HUES6 (cell line): ENCODE measurements at regions not wholly inside any gene's neighbourhood (a gene's known extent, or its start where the extent isn't known, plus 50 kb on each side); places are given as distances from the start of the nearest gene placed in this dataset.

Experiments
- H3K27ac ChIP-seq: 2 replicates; pipeline ENCODE4 v1.7.0; 2013; ENCODE audit warnings: low read depth, mild to moderate bottlenecking, low read length, inconsistent platforms
- H3K27me3 ChIP-seq: 2 replicates; pipeline ENCODE4 v1.6.1; 2013; ENCODE audit warnings: low read length; ENCODE audit not compliant: control insufficient read depth, insufficient read depth
- H3K36me3 ChIP-seq: 2 replicates; pipeline ENCODE4 v1.6.1; 2013; ENCODE audit warnings: low read length; ENCODE audit not compliant: control insufficient read depth, insufficient read depth
- H3K4me1 ChIP-seq: 2 replicates; pipeline ENCODE4 v1.6.1; 2013; ENCODE audit warnings: low read length; ENCODE audit not compliant: control insufficient read depth, insufficient read depth
- H3K4me3 ChIP-seq: 2 replicates; pipeline ENCODE4 v1.5.1; 2013; ENCODE audit warnings: low read depth, low read length
- H3K9ac ChIP-seq: one replicate; pipeline ENCODE4 v1.6.1; 2013; ENCODE audit warnings: mild to moderate bottlenecking, low read length
- H3K9me3 ChIP-seq: 2 replicates; pipeline ENCODE4 v1.6.1; 2013; ENCODE audit warnings: low read depth, low read length; ENCODE audit not compliant: control insufficient read depth, insufficient read depth

DNA sequence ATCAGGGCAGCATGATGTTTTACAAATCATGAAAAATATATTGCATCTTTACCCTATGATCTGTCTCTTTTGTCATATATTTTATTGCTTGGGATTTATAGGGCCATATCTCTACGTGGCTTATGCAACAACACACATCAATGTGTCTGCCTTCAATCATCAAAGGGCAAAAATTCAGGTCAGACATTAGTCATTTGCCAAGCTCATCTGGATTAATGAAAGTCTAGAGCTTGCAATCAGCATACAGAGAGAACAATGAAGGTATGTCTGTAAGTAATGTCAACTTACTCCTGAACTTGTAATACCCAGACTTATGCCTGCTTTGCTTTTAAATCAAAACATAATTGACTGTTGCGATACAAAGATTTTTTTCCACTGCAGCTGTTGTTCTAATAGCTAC lies 282.7 kb downstream of the HAO1 start:
- H3K4me1 ChIP-seq, result peaks cover 12% of the 10 kb centered on the region
- no peaks in the 10 kb centered on the region for H3K27me3 ChIP-seq
- H3K4me3 ChIP-seq, result no peak overlapping the region
- no peak overlapping the region for H3K27ac ChIP-seq
- no peaks in the 10 kb centered on the region for H3K36me3 ChIP-seq
- H3K9me3 ChIP-seq, result no peaks in the 10 kb centered on the region
- no peak overlapping the region for H3K9ac ChIP-seq

DNA sequence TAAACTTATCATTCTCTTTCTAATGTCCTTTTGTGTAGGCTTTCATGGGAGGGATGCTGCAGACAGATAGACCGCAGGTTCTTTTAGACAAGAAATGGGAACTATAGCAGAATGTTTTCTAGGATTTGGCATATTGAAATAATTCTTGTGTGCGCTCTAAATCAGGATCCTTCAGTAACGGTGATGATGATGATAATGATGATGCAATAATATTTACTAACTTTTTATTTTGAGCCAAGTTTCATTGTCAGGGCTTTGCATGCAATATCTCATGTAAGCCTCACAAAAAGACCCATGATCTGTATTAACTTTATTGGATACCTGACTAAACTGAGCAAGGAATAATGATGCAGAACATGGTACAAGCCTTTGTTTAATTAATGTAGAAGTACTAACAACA lies 280.1 kb downstream of the HAO1 start:
- no peaks in the 10 kb centered on the region for H3K9me3 ChIP-seq
- no peaks in the 10 kb centered on the region for H3K27me3 ChIP-seq
- peaks cover 14% of the 10 kb centered on the region for H3K4me1 ChIP-seq
- no peaks in the 10 kb centered on the region for H3K36me3 ChIP-seq
- H3K9ac ChIP-seq, result no peak overlapping the region
- H3K4me3 ChIP-seq, result no peak overlapping the region
- no peak overlapping the region for H3K27ac ChIP-seq

DNA sequence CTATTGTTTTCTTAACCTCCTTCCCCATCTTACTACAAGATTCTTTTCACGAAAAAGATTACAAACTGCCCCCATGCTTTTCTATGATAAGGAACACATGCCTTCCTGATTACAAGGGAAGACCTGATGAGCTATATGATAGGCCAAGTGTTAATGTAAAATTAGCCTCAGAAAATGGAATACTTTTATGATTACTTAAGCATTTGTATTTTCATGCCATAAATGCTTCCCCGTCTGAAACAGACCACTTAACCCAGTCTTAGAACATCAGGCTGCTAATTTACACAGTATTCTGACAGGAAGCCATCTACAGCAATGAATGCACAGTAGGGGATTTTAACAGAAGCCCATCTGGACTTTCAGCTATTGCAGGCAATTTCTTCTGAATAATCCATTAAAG lies 274.9 kb downstream of the HAO1 start:
- no peaks in the 10 kb centered on the region for H3K36me3 ChIP-seq
- no peak overlapping the region for H3K9ac ChIP-seq
- H3K9me3 ChIP-seq, result no peaks in the 10 kb centered on the region
- peaks cover 10% of the 10 kb centered on the region; the same call in 1 of the 2 replicates for H3K4me1 ChIP-seq
- H3K27ac ChIP-seq, result no peak overlapping the region
- no peak overlapping the region for H3K4me3 ChIP-seq
- no peaks in the 10 kb centered on the region for H3K27me3 ChIP-seq

DNA sequence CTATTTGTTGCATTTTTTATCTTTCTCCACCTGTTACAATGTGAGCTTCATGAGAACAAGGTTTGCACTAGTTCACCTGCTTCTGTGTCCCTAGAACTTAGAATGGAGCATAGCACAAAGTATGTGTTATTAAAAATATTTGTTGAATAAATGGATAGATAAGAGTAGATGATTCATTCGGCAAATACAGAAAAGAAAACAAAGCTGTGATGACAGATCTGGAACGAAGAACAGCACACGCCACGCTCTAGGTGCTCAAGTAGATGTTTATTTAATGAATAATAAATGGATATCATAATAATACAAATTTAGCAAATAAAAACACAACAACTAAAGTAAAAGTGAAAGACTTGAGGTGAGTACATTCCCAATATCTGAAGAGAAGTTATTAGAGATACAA lies 273.1 kb downstream of the HAO1 start:
- H3K27me3 ChIP-seq, result no peaks in the 10 kb centered on the region
- no peak overlapping the region for H3K27ac ChIP-seq
- H3K9me3 ChIP-seq, result no peaks in the 10 kb centered on the region
- H3K9ac ChIP-seq, result no peak overlapping the region
- H3K4me1 ChIP-seq, result peaks cover 10% of the 10 kb centered on the region; the same call in 1 of the 2 replicates
- H3K36me3 ChIP-seq, result no peaks in the 10 kb centered on the region
- no peak overlapping the region for H3K4me3 ChIP-seq

DNA sequence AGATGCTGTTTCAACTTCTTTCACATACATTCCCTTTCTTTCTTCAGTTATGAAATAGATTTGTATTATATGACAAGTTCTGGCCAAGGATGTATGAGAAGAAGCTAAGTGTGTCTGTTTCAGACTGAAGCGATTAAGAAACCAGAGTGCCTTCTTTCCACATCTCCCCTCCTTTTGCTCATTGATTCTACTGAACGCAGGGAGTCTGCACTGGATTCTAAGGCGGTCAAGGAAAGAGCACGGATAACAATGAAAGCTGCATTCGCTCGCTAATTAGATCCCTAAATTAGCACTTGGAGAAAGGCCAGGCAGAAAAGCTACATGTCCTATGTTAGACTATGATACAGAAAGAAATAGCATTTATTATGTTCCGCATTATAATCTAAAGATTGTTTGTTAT lies 267.7 kb downstream of the HAO1 start:
- H3K27me3 ChIP-seq, result no peaks in the 10 kb centered on the region
- H3K9ac ChIP-seq, result no peak overlapping the region
- peaks cover 2% of the 10 kb centered on the region; the same call in 1 of the 2 replicates for H3K4me1 ChIP-seq
- H3K27ac ChIP-seq, result no peak overlapping the region
- no peaks in the 10 kb centered on the region for H3K9me3 ChIP-seq
- no peak overlapping the region for H3K4me3 ChIP-seq
- no peaks in the 10 kb centered on the region for H3K36me3 ChIP-seq

DNA sequence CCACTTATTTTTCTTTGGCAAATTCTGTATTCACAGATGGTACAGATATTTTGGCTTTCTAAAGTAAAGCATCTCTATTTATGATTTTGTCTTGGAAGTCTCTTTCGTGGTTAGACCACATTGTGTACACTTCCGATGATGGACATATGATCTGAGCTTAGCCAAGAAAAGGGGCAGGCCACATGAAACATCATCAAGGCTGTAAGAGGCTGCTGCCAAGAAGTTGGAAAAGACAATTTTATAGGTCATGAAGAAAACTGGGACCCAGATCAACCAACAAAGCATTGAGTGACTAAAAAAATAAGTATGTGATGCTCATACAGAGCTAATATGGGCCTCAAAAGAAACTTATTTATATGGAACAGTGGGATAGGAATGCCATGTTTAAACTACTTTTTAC lies 266.4 kb downstream of the HAO1 start:
- no peaks in the 10 kb centered on the region for H3K27me3 ChIP-seq
- no peak overlapping the region for H3K4me3 ChIP-seq
- H3K27ac ChIP-seq, result no peak overlapping the region
- H3K9me3 ChIP-seq, result no peaks in the 10 kb centered on the region
- no peaks in the 10 kb centered on the region for H3K36me3 ChIP-seq
- H3K9ac ChIP-seq, result no peak overlapping the region
- H3K4me1 ChIP-seq, result peaks cover 2% of the 10 kb centered on the region; the same call in 1 of the 2 replicates

DNA sequence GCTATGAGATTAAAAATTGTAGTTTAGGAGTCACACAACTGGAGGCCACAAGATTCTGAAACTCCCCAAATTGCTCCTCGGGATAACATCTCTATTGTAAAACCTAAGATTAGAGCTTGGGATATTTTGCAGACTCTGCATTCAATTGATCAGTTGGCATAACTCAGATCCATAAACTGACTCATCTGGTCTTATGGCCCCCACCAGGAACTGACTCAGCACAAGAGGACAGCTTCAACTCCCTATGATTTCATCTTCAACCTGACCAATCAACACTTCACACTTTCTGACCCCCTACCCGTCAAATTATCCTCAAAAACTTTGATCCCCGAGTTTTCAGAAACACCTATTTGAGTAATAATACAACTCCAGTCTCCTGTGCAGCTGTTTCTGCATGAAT lies 257.3 kb downstream of the HAO1 start:
- Histone ChIP-seq H3K4me1 (no peaks in the 10 kb centered on the region), H3K9me3 (no peaks in the 10 kb centered on the region), H3K9ac (no peak overlapping the region), H3K4me3 (no peak overlapping the region), H3K27ac (no peak overlapping the region), H3K36me3 (no peaks in the 10 kb centered on the region), H3K27me3 (no peaks in the 10 kb centered on the region)

DNA sequence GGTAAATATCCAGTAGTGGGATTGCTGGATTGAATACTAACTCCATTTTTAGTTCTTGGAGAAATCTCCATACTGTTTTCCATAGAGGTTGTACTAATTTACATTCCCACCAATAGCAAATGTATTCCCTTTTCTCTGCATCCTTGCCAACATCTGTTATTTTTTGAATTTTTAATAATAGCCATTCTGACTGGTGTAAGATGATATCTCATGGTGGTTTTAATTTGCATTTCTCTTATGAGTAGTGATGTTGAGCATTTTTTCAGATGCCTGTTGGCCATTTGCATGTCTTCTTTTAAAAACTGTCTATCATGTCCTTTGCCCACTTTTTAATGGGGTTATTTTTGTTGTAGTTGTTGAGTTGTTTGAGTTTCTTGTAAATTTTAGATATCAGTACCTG lies 253.2 kb downstream of the HAO1 start:
- Histone ChIP-seq H3K27me3 (no peaks in the 10 kb centered on the region), H3K9ac (no peak overlapping the region), H3K36me3 (no peaks in the 10 kb centered on the region), H3K4me3 (no peak overlapping the region), H3K4me1 (no peaks in the 10 kb centered on the region), H3K9me3 (0 out of 2 replicates have a peak, but pooled peaks cover 3% of the 10 kb centered on the region), H3K27ac (no peak overlapping the region)

DNA sequence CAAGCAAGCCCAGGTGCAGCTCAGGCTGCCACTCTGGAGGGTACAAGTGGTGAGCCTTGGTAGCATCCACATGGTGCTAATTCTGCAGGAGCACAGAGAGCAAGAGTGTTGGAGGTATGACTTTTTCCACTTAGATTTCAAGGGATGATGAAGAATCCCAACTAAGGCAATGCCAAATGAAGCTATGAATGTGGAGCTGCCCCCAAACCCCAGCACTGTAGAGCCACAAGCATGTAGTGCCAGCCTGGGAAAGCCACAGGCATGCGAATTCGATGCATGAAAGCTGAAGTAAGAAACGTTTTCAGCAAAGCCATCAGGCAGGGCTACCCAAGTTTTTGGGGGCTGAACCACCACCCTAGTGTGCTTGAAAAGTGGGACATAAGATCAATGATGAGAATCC lies 251.1 kb downstream of the HAO1 start:
- no peaks in the 10 kb centered on the region for H3K27me3 ChIP-seq
- no peak overlapping the region for H3K4me3 ChIP-seq
- no peaks in the 10 kb centered on the region for H3K36me3 ChIP-seq
- no peak overlapping the region for H3K27ac ChIP-seq
- 0 out of 2 replicates have a peak, but pooled peaks cover 3% of the 10 kb centered on the region for H3K9me3 ChIP-seq
- no peak overlapping the region for H3K9ac ChIP-seq
- no peaks in the 10 kb centered on the region for H3K4me1 ChIP-seq

DNA sequence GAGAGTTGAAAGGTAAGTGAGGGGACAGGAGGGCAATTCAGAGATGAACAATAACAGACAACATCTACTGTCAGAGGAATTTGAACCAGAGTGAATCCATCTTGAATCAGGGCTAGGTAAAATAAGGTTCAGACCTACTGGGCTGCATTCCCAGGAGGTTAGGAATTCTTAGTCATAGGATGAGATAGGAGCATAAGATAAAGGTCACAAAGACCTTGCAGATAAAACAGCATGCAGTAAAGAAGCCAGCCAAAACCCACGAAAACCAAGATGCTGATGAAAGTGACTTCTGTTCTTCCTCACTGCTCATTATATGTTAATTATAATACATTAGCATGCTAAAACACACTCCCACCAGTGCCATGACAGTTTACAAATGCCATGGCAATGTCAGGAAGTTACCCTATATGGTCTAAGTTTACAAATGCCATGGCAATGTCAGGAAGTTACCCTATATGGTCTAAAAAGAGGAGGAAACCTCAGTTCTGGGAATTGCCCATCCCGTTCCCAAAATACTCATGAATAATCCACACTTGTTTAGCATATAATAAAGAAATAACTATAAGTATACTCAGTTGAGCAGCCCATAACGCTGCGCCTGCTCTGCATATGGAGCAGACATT lies 248.5 kb downstream of the HAO1 start:
- H3K9me3 ChIP-seq, result 0 out of 2 replicates have a peak, but pooled peaks cover 3% of the 10 kb centered on the region
- no peaks in the 10 kb centered on the region for H3K27me3 ChIP-seq
- H3K4me1 ChIP-seq, result no peaks in the 10 kb centered on the region
- no peak overlapping the region for H3K27ac ChIP-seq
- no peak overlapping the region for H3K4me3 ChIP-seq
- no peaks in the 10 kb centered on the region for H3K36me3 ChIP-seq
- no peak overlapping the region for H3K9ac ChIP-seq

DNA sequence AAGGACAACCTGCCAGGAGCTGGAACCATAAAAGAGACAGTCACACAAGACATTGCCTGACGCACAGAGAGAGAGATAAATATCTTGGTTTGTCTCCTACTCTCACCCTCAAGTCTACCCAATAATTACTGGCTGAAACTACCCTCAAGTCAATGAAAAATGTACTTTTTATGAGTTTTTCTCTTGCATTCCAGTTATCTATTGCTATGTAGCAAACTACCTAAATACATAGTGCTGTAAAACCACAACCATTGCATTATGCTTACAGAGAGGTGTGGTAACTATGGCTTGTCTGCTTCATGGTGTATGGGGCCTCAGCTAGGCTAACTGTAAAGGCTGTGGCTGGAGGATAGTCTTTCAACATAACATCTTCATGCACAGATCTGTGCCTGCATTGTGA lies 247.8 kb downstream of the HAO1 start:
- Histone ChIP-seq H3K27me3 (no peaks in the 10 kb centered on the region), H3K4me3 (no peak overlapping the region), H3K27ac (no peak overlapping the region), H3K9ac (no peak overlapping the region), H3K36me3 (no peaks in the 10 kb centered on the region), H3K4me1 (no peaks in the 10 kb centered on the region), H3K9me3 (0 out of 2 replicates have a peak, but pooled peaks cover 3% of the 10 kb centered on the region)
